H1 (cell line): ENCODE measurements at regions not wholly inside any gene's neighbourhood (a gene's known extent, or its start where the extent isn't known, plus 50 kb on each side); places are given as distances from the start of the nearest gene placed in this dataset.

Source experiments
- CBX8 ChIP-seq: fragments of 300-800, 300-1000 bp; sonication (generic); IDR thresholded peaks from 2 replicates; pipeline ENCODE4 v1.7.1; 2016; ENCODE audit warnings: low read depth, low read length, borderline replicate concordance
- EZH2 ChIP-seq: fragments of 200-600 bp; sonication (generic); IDR thresholded peaks from 2 replicates; pipeline ENCODE4 v1.7.1; 2012; ENCODE audit warnings: low read depth, mild to moderate bottlenecking, moderate library complexity, low read length, inconsistent platforms; ENCODE audit not compliant: severe bottlenecking
- HDAC2 ChIP-seq, 2 experiments: fragments of 300-600 bp in 1 of 2; sonication (generic) in 1 of 2; IDR thresholded peaks; 2 replicates each; pipeline ENCODE4 v1.6.1; 2011 to 2012; ENCODE audit warnings: low read depth in 2 of 2, low read length in 2 of 2, mild to moderate bottlenecking in 2 of 2, moderate library complexity in 2 of 2, borderline replicate concordance in 1 of 2, inconsistent platforms in 1 of 2
- POLR2A ChIP-seq, 2 experiments: IDR thresholded peaks; 1 replicate in 1 of 2; 2 replicates in 1 of 2; pipeline ENCODE4 v1.6.1; 2011; ENCODE audit warnings: low read depth in 2 of 2, low read length in 2 of 2, mild to moderate bottlenecking in 2 of 2; ENCODE audit errors: control extremely low read depth in 1 of 2
- SAP30 ChIP-seq: fragments of 300-600 bp; sonication (generic); IDR thresholded peaks from 2 replicates; pipeline ENCODE4 v1.7.1; 2012; ENCODE audit warnings: low read length, moderate library complexity, mild to moderate bottlenecking, inconsistent platforms; ENCODE audit not compliant: insufficient read depth, insufficient replicate concordance
- SIX5 ChIP-seq: IDR thresholded peaks from 2 replicates; pipeline ENCODE4 v1.6.1; 2011; ENCODE audit warnings: mild to moderate bottlenecking, low read depth, low read length
- TF ChIP-seq, protein P1 (sequence below), 3 experiments: IDR thresholded peaks; 1 replicate in 2 of 3; 2 replicates in 1 of 3; pipeline versions ENCODE4 v1.5.1 to v1.6.1; 2011; ENCODE audit warnings: low read length in 3 of 3, mild to moderate bottlenecking in 3 of 3, inconsistent platforms in 2 of 3, low read depth in 1 of 3, moderate library complexity in 1 of 3; ENCODE audit not compliant: insufficient read depth in 1 of 3; ENCODE audit errors: control extremely low read depth in 1 of 3

DNA sequence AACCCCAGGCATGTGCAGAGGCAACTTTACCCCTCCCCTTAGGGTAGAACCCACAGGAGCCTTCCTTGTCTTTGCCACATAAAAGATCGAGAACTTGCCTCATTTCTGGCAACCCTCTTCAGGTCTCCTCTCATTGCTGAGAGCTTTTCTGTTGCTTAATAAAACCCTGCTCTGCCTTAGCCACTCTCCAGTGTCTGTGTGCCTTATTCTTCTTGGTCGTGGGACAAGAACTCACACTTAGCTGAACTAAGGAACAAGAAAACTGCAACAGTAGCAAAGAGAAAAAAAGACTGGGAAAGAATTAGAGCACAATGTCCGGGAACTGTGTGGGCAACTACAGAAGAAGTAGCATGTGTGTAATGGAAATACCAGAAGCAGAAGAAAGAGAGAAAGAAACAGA lies 56.2 kb upstream of the SMIM21 start:
- TF ChIP-seq SIX5 (no peak), SAP30 (no peak), HDAC2 (IDR thresholded peaks at IDR 0.05; ENCODE audit: borderline replicate concordance in 1 of 2, low read depth in 2 of 2, low read length in 2 of 2) (no peak), EZH2 (no peak), POLR2A (IDR thresholded peaks at IDR 0.05; ENCODE audit: control extremely low read depth in 1 of 2, low read depth in 2 of 2, low read length in 2 of 2) (no peak), CBX8 (no peak)
- TF ChIP-seq, protein P1, sequence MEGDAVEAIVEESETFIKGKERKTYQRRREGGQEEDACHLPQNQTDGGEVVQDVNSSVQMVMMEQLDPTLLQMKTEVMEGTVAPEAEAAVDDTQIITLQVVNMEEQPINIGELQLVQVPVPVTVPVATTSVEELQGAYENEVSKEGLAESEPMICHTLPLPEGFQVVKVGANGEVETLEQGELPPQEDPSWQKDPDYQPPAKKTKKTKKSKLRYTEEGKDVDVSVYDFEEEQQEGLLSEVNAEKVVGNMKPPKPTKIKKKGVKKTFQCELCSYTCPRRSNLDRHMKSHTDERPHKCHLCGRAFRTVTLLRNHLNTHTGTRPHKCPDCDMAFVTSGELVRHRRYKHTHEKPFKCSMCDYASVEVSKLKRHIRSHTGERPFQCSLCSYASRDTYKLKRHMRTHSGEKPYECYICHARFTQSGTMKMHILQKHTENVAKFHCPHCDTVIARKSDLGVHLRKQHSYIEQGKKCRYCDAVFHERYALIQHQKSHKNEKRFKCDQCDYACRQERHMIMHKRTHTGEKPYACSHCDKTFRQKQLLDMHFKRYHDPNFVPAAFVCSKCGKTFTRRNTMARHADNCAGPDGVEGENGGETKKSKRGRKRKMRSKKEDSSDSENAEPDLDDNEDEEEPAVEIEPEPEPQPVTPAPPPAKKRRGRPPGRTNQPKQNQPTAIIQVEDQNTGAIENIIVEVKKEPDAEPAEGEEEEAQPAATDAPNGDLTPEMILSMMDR (IDR thresholded peaks at IDR 0.05; ENCODE audit: control extremely low read depth in 1 of 3, insufficient read depth in 1 of 3, low read depth in 1 of 3, low read length in 3 of 3) = no peak
